ENCODE measurements at regions not wholly inside any gene's neighbourhood (a gene's known extent, or its start where the extent isn't known, plus 50 kb on each side); places are given as distances from the start of the nearest gene placed in this dataset.

GRCh38 chr4:100588076-100588475, 70.3 kb upstream of the EMCN start:
- H3K56ac ChIP-seq (ENCODE audit: insufficient read length, low read depth, low read length) = no peak overlapping the region

More at GRCh38 chr4:100588076-100588475, 70.3 kb upstream of the EMCN start:
- Histone ChIP-seq H3K14ac (ENCODE audit: insufficient read depth, low read length) (no peak overlapping the region), H3K27ac (ENCODE audit: insufficient read length, low read depth, low read length) (no peak overlapping the region), H2AFZ (ENCODE audit: low read length) (no peak overlapping the region), H3K9me3 (ENCODE audit: control insufficient read depth, low read depth, low read length) (no peaks in the 10 kb centered on the region), H3K4me1 (ENCODE audit: insufficient read depth, low read length) (no peaks in the 10 kb centered on the region; the same call in 1 of the 2 replicates), H4K5ac (ENCODE audit: insufficient read length, low read depth, low read length) (no peak overlapping the region), H2BK15ac (ENCODE audit: low read depth, low read length) (no peak overlapping the region), H3K79me2 (ENCODE audit: insufficient read depth, low read length) (no peaks in the 10 kb centered on the region), H3K23me2 (ENCODE audit: insufficient read length, low read depth, low read length, poor library complexity, severe bottlenecking) (no peaks in the 10 kb centered on the region), H3T11ph (ENCODE audit: low read length) (no peak overlapping the region), H3K23ac (ENCODE audit: insufficient read length, low read depth, low read length) (no peak overlapping the region), H4K8ac (replicated peaks; ENCODE audit: insufficient read length, low read depth, low read length) (no peak overlapping the region), H3K4ac (ENCODE audit: low read depth, low read length) (no peak overlapping the region), H2BK12ac (ENCODE audit: insufficient read length, low read depth, low read length) (no peak overlapping the region), H3K79me1 (ENCODE audit: insufficient read depth, low read depth, low read length, poor library complexity, severe bottlenecking) (no peaks in the 10 kb centered on the region), H3K9ac (ENCODE audit: extremely low read depth, insufficient read length, low read length) (no peak overlapping the region), H4K91ac (ENCODE audit: insufficient read length, low read depth, low read length) (no peak overlapping the region), H2BK120ac (ENCODE audit: low read depth, low read length, poor library complexity, severe bottlenecking) (no peak overlapping the region), H4K20me1 (ENCODE audit: control insufficient read depth, insufficient read depth, insufficient read length) (no peaks in the 10 kb centered on the region), H3K4me2 (ENCODE audit: insufficient read depth, insufficient read length, low read length) (no peak overlapping the region), H2AK5ac (ENCODE audit: insufficient read length, low read length) (no peak overlapping the region), H3K18ac (ENCODE audit: insufficient read length, low read depth, low read length) (no peak overlapping the region), H3K27me3 (ENCODE audit: insufficient read depth, low read length) (no peaks in the 10 kb centered on the region), H2BK5ac (ENCODE audit: insufficient read length, low read length) (no peak overlapping the region), H2BK20ac (ENCODE audit: low read depth, low read length, poor library complexity, severe bottlenecking) (no peak overlapping the region)
- WGBS (ENCODE audit: extremely low coverage, insufficient read length, low lambda C conversion rate) = no CpG with 5 or more reads among the region's 3 CpGs
- no peak for DNase-seq
- Mint-ChIP-seq H3K27ac (no peak overlapping the region), H3K4me3 (no peak overlapping the region), H3K27me3 (ENCODE audit: low read depth) (no peaks in the 10 kb centered on the region), H3K36me3 (ENCODE audit: insufficient read depth in 1 of 3, low read depth in 3 of 3) (no peaks in the 10 kb centered on the region; a peak in 2 of 7 replicates), H3K9me3 (no peaks in the 10 kb centered on the region), H3K4me1 (peaks cover 9% of the 10 kb centered on the region in 2 experiments)
- no peak for TF ChIP-seq CTCF (conservative IDR thresholded peaks at IDR 0.05)

Data from H9 (cell line).